Testis (tissue), 2 donors: ENCODE measurements at regions not wholly inside any gene's neighbourhood (a gene's known extent, or its start where the extent isn't known, plus 50 kb on each side); places are given as distances from the start of the nearest gene placed in this dataset.

ENCODE experiments used
- POLR2A ChIP-seq: fragments of 450-650 bp; IDR thresholded peaks from one replicate; pipeline ENCODE4 v1.6.1; 2017; ENCODE audit warnings: antibody characterized with exemption, mild to moderate bottlenecking, moderate library complexity
- TF ChIP-seq, protein P1 (sequence below), 3 experiments: fragments of 450-650 bp in 2 of 3; fragments of 200-600 bp in 1 of 3; sonication (generic) in 1 of 3; IDR thresholded peaks; one replicate each; pipeline ENCODE4 v1.5.1; 2016 to 2019; ENCODE audit warnings: antibody characterized with exemption in 3 of 3, mild to moderate bottlenecking in 2 of 3, moderate library complexity in 1 of 3

DNA sequence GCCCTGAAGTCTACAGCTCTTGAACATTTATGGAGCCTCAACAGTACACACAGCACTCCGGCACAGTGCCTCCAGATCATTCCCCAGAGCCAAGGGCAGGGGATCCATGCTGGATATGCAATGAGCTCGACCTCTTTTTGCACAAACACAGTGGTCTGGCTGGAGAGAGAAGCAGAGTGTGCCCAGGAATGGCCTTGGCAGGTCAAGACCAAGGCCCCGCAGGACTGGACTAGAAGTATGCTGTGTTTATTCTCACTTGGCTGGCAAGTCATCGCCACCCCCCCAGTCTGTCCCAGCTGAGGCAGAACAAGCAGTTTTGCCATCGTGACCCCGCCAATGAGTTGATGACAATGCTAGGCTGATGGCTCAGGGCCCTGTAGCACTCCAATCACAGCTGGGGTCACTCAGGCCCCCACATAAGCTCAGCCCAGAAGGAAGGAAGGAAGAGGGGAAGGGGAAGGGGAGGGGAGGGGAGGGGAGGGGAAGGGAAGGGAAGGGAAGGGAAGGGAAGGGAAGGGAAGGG, 212.1 kb downstream of the TTC32 start:
- no peak for TF ChIP-seq POLR2A
- TF ChIP-seq, protein P1, sequence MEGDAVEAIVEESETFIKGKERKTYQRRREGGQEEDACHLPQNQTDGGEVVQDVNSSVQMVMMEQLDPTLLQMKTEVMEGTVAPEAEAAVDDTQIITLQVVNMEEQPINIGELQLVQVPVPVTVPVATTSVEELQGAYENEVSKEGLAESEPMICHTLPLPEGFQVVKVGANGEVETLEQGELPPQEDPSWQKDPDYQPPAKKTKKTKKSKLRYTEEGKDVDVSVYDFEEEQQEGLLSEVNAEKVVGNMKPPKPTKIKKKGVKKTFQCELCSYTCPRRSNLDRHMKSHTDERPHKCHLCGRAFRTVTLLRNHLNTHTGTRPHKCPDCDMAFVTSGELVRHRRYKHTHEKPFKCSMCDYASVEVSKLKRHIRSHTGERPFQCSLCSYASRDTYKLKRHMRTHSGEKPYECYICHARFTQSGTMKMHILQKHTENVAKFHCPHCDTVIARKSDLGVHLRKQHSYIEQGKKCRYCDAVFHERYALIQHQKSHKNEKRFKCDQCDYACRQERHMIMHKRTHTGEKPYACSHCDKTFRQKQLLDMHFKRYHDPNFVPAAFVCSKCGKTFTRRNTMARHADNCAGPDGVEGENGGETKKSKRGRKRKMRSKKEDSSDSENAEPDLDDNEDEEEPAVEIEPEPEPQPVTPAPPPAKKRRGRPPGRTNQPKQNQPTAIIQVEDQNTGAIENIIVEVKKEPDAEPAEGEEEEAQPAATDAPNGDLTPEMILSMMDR (IDR thresholded peaks at IDR 0.05): no peak
